CMK (cell line): ENCODE measurements at regions not wholly inside any gene's neighbourhood (a gene's known extent, or its start where the extent isn't known, plus 50 kb on each side); places are given as distances from the start of the nearest gene placed in this dataset.
"Not testable (repeated sequence)": the region's sequence is repeated elsewhere in the genome, so short reads cannot be mapped to it uniquely, and the experiment has no call there.

ENCODE experiments used
- DNase-seq: peaks from one replicate; pipeline ENCODE4 v3.0.0-alpha.2; 2010; ENCODE audit warnings: low read depth

DNA sequence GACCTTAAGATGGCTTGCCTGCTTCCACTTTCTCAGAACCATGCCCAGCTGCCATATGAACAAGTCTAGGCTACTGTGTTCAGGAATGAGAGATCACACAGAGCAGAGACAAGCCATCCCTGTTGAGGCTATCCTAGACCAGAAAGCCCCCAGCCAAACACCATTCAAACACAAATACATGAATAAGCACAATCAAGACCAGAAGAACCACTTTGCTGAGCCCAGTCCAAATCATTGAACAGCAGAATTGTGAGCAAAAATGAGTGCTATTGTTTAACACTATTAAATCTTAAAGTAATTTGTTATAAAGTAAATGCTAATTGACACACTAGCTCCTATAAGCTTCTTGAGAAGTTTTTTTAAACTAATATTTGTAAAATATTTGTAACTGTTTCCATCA is 79.0 kb upstream of the LYZL1 start:
- no peak for DNase-seq

DNA sequence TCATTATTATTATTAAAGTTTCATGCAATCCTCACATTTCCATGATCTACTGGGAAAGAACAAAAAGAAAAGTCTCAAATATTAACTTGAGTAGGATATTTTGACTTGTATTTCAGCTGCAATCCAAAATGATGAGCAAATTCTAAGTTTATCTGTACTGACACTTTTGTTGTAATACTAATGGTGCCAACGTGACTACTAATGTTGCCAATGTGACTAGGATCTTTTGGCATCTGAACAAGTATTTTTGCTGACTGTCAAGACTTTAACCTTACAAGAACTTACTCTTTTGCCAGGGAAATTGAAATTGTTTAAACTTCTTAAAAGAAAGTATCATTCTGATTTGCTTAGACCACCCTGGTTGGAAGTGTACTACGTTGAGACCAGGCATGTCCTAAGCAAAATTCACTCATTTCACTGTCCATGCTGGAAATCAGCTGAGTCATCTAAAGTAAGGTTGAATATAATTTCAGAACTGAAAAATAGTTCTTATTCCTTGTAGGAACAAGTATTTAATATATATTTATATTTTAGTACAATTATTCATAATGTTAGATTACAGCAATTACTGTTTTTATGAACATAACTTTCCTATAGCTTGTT is 78.5 kb upstream of the LYZL1 start:
- no peak for DNase-seq

DNA sequence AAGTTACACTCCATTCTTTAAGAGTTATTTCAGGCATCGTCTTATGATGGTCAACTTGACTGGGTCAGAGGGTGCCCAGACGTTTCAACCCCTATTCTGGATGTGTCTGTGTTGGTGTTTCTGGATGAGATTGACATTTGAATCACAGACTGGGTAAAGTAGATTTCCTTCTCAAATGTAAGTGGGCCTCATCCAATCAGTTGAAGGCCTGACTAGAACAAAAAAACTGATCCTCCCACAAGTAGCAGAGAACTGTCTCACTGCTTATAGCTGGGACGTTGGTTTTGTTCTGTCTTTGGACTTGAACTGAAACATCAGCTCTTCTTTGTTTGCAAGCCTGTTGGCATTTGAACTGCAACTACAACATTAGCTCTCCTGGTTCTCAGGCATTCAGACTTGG is 76.3 kb upstream of the LYZL1 start:
- no peak for DNase-seq

DNA sequence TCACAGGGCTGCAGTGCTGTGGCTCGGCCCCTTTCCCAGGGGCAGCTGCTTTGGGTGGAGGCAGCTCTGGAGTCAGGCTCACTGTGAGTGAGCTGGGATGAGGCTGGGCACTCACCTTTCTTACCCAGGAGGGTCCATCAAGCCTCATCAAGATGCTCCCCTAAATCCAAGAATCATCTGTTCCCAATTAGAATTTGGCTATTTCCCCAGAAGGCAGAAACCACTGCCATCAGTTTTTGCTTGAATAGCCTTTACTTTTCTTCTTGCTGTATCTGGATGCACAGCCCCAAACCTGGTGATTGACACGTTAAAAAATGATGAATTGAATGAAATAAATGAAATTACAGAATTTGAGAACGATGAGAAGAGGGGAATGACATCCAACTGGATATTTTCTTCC is 74.3 kb upstream of the LYZL1 start:
- DNase-seq, result no peak

DNA sequence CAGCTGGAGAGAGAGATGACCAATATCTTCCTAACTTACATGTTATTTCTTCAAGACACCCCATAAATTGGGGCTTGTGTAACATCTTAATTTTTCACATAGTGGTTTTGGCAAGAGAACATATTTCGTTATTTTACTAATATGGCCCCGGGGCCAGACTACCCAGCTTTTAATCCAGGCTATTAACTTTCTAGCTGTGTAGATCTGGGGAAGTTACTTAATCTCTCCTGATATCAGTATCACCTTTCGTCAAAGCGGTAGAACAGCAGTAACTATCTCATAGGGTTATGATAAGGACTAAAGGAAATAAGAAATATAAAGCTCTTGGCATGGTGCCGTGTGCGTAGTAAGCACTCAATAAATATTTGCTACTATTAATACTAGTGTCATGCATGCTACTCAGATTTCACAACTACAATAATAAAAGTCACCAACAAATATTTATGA is 71.6 kb upstream of the LYZL1 start:
- no peak for DNase-seq

DNA sequence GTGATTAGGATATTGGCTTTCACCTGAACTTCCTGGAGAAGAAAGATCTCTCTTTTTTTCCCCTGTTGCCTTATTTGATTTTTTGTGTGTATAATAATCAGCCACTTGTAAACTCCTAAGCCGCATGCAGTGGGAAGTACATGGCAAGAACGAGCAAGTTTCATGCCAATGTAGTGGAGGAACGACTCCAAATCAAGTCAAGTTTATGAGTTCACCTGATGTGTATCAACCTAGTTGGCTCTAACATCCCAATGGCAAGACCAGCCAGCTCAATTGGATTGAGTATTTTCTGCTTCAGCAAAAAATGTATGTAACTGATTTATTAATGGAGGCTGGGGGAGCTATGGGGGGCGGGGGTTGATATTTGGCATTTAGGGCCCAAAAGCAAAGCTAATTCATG is 65.5 kb upstream of the LYZL1 start:
- DNase-seq, result no peak

DNA sequence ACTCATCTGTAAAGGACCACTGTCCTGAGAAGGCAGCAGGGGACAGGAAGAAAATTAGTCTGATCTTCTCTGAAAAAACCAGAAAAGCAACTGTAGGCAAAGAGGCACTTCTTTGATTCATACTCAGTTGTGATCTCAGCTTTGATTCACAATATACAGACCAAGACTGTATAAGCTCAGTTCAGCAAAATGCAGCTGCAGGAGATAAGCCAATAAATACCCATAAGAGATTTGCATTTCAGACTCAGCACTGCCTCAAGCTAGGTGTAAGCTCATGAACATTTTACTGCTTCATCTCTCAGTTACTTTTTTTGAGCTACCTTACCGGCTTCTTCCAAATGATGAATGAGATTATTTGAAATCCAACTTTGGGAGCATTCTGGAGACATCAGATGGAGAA is 64.2 kb upstream of the LYZL1 start:
- DNase-seq, result no peak

DNA sequence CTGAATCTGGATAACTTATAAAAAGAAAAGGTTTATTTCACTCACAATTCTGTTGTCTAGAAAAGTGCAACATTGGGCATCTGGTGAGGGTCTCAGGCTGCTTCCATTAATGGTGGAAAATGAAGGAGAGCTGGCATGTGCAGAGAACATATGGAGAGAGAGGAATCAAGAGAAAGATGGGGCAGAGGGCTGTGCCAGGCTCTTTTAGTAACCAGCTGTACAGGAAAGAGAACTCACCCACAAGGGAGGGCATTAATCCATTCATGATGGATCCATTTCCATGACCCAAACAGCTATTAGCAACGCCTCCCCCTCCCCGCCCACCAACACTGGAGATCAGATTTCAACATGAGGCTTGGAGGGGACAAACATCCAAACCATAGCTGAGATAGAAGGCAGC is 61.7 kb upstream of the LYZL1 start:
- no peak for DNase-seq

DNA sequence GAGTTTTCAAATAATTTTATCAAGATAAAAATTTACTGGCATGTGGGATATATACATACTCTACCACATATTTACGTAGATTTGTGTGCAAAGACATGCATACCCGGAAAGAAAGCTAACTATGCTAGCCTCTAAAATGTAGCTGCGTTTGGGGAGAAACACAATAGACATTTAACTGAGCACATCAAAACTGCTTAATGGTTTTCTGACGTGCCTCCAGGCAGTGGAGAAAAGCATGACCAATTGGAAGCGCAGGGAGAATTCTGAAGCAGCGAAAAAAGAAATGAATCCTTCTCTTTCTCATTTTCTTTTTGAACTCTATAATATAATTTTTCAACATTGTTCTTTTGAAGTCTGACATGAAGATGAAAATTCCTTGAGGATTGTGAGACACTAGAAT is 60.3 kb upstream of the LYZL1 start:
- DNase-seq, result no peak

DNA sequence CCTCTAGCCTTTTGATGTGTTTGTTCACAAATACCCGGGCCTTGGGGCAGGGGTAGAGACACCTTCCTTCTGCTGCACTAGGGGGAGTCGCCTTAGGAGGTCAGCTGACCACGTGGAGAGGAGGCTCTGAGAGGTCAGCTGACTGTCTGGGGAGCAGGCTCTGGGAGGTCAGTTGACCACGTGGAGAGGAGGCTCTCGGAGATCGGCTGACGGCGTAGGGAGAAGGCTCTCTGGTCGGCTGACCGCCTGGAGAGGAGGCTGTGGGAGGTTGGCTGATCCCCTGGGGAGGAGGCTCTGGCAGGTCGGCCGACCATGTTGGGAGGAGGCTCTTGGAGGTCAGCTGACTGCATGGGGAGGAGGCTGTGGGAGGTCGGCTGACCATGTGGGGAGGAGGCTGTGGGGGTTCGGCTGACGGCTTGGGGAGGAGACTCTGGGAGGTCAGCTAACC is 59.6 kb upstream of the LYZL1 start:
- DNase-seq, result no peak

DNA sequence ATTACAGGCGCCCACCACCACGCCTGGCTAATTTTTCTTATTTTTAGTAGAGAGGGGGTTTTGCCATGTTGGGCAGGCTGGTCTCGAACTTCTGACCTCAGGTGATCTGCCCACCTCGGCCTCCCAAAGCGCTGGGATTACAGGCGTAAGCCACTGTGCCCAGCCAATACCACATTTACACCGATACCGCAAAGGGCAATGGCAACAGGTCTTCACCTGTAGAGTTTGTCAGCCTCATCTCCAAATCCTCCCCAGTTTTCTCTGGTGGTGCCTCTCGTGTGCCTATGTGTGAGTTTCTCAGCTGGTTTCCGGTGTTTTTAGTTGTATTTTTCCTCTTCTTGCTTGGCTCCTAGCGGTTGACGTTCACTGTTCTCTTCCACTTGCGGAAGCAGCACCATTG is 52.0 kb upstream of the LYZL1 start:
- not testable (repeated sequence) for DNase-seq

DNA sequence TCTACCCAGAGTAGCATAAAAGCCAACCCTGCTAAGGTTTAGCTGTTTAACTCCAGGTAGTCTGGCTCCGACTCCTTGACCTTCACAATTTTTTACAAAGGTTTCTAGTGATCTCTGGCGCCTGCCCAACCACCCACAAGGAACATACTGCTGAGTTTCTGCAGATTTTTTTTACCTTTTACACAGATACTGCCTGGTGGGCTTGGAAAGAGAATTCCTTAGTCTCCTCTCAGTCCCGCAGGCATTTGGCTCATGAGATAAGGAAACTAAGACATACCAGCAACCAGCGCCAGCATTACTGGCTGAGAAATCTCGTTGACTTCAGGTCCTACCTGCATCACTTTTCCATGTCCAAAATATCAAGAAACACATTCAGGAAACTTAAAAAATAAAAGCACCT is 51.1 kb upstream of the LYZL1 start:
- DNase-seq, result no peak

DNA sequence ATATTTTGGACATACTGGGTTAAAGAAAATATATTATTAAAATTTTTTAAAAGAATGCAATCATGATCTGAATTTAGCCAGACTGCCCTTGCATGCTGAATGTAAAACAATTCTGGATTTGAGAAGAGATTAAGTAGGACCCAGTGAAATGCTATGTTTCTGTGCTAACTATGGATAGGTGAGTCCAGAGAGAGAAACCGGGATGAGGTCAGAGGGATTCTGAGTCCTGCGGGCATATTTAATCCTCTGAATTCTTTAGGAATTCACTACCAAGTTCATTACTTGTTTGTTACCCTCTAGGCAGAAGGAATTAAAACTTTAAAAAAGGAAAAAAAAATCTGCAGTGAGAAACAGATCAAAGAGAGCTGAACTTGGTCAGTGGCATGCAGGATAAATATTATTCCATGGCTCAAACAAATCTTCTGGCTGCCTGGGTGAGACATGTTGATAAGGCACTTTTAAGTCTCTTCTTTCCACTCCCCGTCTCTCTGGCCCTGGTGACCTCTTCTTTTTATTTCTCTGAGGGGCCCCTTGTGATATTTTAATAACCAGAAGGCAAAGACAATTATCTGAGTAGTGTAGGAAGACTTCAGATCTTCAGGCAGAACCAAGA is 50.2 kb upstream of the LYZL1 start:
- DNase-seq, result no peak
